NCI-H82 treated with DMSO at 0.1 percent for 48 hours (cell line): ENCODE measurements at regions not wholly inside any gene's neighbourhood (a gene's known extent, or its start where the extent isn't known, plus 50 kb on each side); places are given as distances from the start of the nearest gene placed in this dataset.

ENCODE experiments used
- DNase-seq: peaks from one replicate; lab custom pipeline; 2025; ENCODE audit not compliant: unreplicated experiment; lab: John Stamatoyannopoulos, UW

GRCh38 chr4:123092586-123092985 lies 170.2 kb upstream of the NUDT6 start:
- DNase-seq = no peak

GRCh38 chr4:123093236-123093635 lies 170.8 kb upstream of the NUDT6 start:
- no peak for DNase-seq

- peak; percentile 71 for DNase-seq
Measured at GRCh38 chr4:123096038-123096437, 173.6 kb upstream of the NUDT6 start.

- DNase-seq = no peak
Measured at GRCh38 chr4:123102897-123103471, 180.6 kb upstream of the NUDT6 start.

GRCh38 chr4:123104310-123105025 lies 182.1 kb upstream of the NUDT6 start:
- no peak for DNase-seq

- no peak for DNase-seq
Measured at GRCh38 chr4:123105026-123105420, 182.6 kb upstream of the NUDT6 start.

- no peak for DNase-seq
Measured at GRCh38 chr4:123106747-123107146, 184.3 kb upstream of the NUDT6 start.

- no peak for DNase-seq
Measured at GRCh38 chr4:123107444-123108252, 185.3 kb upstream of the NUDT6 start.

- no peak for DNase-seq
Measured at GRCh38 chr4:123109139-123109538, 186.7 kb upstream of the NUDT6 start.

- no peak for DNase-seq
Measured at GRCh38 chr4:123110147-123110546, 187.8 kb upstream of the NUDT6 start.

- DNase-seq = no peak
Measured at GRCh38 chr4:123110685-123111084, 188.3 kb upstream of the NUDT6 start.

GRCh38 chr4:123113155-123113554 lies 190.8 kb upstream of the NUDT6 start:
- DNase-seq = no peak

- no peak for DNase-seq
Measured at GRCh38 chr4:123114084-123114914, 191.9 kb upstream of the NUDT6 start.

GRCh38 chr4:123114915-123115756 lies 192.7 kb upstream of the NUDT6 start:
- DNase-seq = no peak

GRCh38 chr4:123116412-123116811 lies 194.0 kb upstream of the NUDT6 start:
- no peak for DNase-seq

- no peak for DNase-seq
Measured at GRCh38 chr4:123120473-123120872, 198.1 kb upstream of the NUDT6 start.

- no peak for DNase-seq
Measured at GRCh38 chr4:123121241-123121907, 199.0 kb upstream of the NUDT6 start.

GRCh38 chr4:123125477-123125876 lies 203.1 kb upstream of the NUDT6 start:
- no peak for DNase-seq

GRCh38 chr4:123127218-123127617 lies 204.8 kb upstream of the NUDT6 start:
- DNase-seq = no peak

- DNase-seq = no peak
Measured at GRCh38 chr4:123127875-123128274, 205.5 kb upstream of the NUDT6 start.
